ENCODE measurements at regions not wholly inside any gene's neighbourhood (a gene's known extent, or its start where the extent isn't known, plus 50 kb on each side); places are given as distances from the start of the nearest gene placed in this dataset.

DNA sequence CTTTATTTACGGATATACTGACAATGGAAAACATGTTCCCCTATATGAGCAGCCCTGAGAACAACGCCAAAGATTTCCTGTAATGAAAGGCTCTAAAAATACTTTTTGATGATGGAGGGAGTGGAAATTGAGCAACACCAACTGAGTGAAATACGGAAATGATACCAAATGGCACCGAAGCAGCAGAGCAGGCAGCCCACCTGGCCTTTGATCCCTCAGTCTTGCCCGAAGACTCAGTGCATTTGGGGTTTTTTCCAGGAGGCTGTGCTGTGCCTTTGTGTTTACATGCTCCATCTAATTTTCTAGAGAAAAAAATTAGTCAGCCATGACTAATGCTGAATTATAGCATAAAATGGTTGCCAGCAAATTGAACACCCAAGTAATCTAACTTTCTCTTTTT lies 169.9 kb upstream of the RBPJ start:
- Histone ChIP-seq H3K27ac (no peak overlapping the region), H3K9me3 (ENCODE audit: severe bottlenecking) (no peaks in the 10 kb centered on the region), H3K36me3 (no peaks in the 10 kb centered on the region), H3K4me3 (ENCODE audit: low read depth, low read length) (no peak overlapping the region), H3K27me3 (ENCODE audit: insufficient read depth, low read depth, severe bottlenecking) (no peaks in the 10 kb centered on the region)
- TF ChIP-seq, protein P1, sequence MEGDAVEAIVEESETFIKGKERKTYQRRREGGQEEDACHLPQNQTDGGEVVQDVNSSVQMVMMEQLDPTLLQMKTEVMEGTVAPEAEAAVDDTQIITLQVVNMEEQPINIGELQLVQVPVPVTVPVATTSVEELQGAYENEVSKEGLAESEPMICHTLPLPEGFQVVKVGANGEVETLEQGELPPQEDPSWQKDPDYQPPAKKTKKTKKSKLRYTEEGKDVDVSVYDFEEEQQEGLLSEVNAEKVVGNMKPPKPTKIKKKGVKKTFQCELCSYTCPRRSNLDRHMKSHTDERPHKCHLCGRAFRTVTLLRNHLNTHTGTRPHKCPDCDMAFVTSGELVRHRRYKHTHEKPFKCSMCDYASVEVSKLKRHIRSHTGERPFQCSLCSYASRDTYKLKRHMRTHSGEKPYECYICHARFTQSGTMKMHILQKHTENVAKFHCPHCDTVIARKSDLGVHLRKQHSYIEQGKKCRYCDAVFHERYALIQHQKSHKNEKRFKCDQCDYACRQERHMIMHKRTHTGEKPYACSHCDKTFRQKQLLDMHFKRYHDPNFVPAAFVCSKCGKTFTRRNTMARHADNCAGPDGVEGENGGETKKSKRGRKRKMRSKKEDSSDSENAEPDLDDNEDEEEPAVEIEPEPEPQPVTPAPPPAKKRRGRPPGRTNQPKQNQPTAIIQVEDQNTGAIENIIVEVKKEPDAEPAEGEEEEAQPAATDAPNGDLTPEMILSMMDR (IDR thresholded peaks at IDR 0.05; ENCODE audit: low read depth, low read length) = no peak
- DNase-seq = no peak

DNA sequence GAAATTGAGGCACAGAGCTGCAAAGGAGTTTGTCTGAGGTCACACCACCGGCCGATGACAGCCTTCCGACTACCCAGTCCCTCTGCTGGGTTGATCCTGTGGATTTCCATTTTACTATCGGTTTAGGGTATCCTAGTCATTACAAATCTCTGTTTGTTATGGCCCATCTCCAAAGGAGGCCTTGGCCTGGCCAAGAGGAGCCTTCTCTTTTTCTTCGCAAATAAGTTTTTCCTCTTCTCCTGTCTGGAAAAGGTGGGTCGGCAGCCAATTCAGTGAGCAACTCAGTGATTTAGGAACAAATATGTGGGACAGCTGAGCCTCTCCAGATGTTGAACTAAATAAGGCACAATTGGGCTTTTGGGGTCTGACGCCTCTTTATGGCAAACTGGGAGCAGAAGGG lies 169.2 kb upstream of the RBPJ start:
- no peaks in the 10 kb centered on the region for H3K36me3 ChIP-seq
- H3K27ac ChIP-seq = no peak overlapping the region
- H3K9me3 ChIP-seq (ENCODE audit: severe bottlenecking) = no peaks in the 10 kb centered on the region
- H3K4me3 ChIP-seq (ENCODE audit: low read depth, low read length) = no peak overlapping the region
- no peak for DNase-seq
- TF ChIP-seq, protein P1 (IDR thresholded peaks at IDR 0.05; ENCODE audit: low read depth, low read length) = no peak
- H3K27me3 ChIP-seq (ENCODE audit: insufficient read depth, low read depth, severe bottlenecking) = no peaks in the 10 kb centered on the region

DNA sequence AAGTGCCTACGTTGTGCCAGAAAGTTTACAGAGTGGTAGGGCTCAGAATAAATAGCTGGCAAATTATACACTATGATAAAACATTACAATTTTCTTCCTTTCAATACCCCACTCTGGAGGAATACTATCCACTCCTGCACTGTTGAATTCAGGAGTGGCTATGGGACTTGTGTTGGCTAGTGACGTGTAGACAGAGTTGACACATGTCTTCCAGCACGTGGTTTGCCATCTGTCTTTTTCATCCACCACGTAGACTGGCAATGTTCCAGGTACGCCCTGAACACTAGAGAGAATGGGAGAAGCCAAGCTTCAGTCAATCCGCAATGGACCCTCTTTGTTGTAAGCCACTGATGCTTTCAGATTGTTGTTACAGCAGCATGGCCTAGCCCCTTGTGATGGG lies 168.8 kb upstream of the RBPJ start:
- no peak for DNase-seq

DNA sequence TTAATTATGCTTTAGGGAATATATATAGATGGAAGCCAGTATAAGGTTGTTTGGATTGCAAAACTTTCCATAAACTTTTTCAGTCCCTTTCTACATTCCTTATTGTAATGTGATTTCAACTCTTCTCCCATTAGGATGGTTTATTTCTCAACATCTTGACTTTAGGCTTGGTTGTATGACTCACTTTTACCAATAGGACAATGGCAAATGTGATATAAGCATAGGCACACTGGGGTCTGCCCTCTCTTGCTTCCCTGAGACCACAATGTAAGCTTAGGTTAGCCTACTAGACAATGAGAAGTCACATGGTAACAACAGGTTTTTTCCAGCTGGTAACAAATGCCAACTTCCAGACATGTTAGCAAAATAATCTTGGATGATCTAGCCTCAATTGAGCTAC lies 163.3 kb upstream of the RBPJ start:
- H3K9me3 ChIP-seq (ENCODE audit: severe bottlenecking) = no peaks in the 10 kb centered on the region
- H3K4me3 ChIP-seq (ENCODE audit: low read depth, low read length) = no peak overlapping the region
- TF ChIP-seq, protein P1 (IDR thresholded peaks at IDR 0.05; ENCODE audit: low read depth, low read length) = no peak
- DNase-seq = no peak
- H3K27ac ChIP-seq = no peak overlapping the region
- no peaks in the 10 kb centered on the region for H3K36me3 ChIP-seq
- H3K27me3 ChIP-seq (ENCODE audit: insufficient read depth, low read depth, severe bottlenecking) = no peaks in the 10 kb centered on the region

More for the DNA sequence above, 168.8 kb upstream of the RBPJ start:
- H3K9me3 ChIP-seq (ENCODE audit: severe bottlenecking) = no peaks in the 10 kb centered on the region
- no peaks in the 10 kb centered on the region for H3K36me3 ChIP-seq
- TF ChIP-seq, protein P1 (IDR thresholded peaks at IDR 0.05; ENCODE audit: low read depth, low read length) = no peak
- H3K4me3 ChIP-seq (ENCODE audit: low read depth, low read length) = no peak overlapping the region
- no peaks in the 10 kb centered on the region for H3K27me3 ChIP-seq (ENCODE audit: insufficient read depth, low read depth, severe bottlenecking)
- H3K27ac ChIP-seq = no peak overlapping the region

DNA sequence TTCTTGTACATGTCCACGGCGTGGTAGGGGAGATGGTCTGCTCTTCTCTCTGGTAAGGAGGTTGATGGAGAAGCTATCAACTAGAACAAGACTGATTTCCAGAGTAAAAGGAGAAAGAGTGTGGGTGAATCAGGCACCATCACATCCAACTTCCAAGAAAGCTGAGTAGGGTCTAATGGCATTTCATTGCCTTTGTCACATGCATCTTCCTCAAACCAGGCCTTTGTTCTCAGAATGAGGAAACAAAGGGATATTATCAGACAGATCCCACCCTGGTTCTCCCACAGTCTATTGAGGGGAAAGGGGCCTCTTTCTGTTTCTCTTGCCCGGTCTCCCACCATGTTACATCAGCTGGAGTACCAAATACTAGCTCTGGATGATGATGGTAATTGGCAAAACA lies 160.2 kb upstream of the RBPJ start:
- TF ChIP-seq, protein P1 (IDR thresholded peaks at IDR 0.05; ENCODE audit: low read depth, low read length) = no peak
- no peaks in the 10 kb centered on the region for H3K27me3 ChIP-seq (ENCODE audit: insufficient read depth, low read depth, severe bottlenecking)
- no peaks in the 10 kb centered on the region for H3K36me3 ChIP-seq
- DNase-seq = no peak
- H3K9me3 ChIP-seq (ENCODE audit: severe bottlenecking) = no peaks in the 10 kb centered on the region
- H3K4me3 ChIP-seq (ENCODE audit: low read depth, low read length) = no peak overlapping the region
- H3K27ac ChIP-seq = no peak overlapping the region

DNA sequence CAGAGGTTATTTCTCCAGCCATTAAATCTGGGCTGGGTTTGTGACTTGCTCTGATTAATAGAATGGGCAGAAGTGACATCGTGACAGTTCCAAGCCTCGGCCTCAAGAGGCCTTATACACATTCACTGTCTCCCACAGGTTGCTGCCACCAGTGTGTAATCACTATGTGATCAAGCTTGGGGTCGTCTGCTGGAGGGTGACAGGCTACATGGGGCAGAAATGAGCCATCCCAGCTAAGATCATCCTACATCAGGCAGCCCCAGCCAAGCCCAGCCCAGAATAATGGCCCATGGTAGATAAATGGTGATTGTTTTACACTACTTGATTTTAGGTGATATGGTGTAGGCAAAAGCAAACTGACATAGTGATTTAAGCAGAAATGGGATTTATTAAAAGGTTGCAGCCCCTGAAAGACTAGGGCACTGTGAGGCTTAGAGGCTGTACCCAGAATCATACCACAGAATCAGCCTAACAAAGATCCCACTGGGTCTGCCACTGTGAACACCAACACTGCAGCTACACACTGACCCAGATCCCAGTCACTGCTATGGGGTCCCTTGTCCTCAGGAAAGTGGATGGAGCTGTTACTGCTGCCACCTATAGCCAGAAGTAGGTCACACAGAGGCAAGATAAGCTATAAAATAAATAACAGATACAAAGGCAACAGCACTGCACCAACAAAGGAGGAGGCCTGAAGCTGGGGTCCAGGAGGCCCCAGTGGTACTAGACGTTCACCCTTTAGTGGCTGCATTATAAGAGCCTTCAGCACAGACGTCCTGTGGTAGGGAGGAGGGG lies 159.6 kb upstream of the RBPJ start:
- TF ChIP-seq, protein P1 (IDR thresholded peaks at IDR 0.05; ENCODE audit: low read depth, low read length) = peak; percentile 72
- peak; percentile 64 for DNase-seq
- no peaks in the 10 kb centered on the region for H3K27me3 ChIP-seq (ENCODE audit: insufficient read depth, low read depth, severe bottlenecking)
- peak overlapping the region; percentile 3; the same call in 1 of the 2 replicates for H3K27ac ChIP-seq
- H3K4me3 ChIP-seq (ENCODE audit: low read depth, low read length) = no peak overlapping the region
- no peaks in the 10 kb centered on the region for H3K9me3 ChIP-seq (ENCODE audit: severe bottlenecking)
- H3K36me3 ChIP-seq = no peaks in the 10 kb centered on the region
